SJCRH30 (cell line): ENCODE measurements at regions not wholly inside any gene's neighbourhood (a gene's known extent, or its start where the extent isn't known, plus 50 kb on each side); places are given as distances from the start of the nearest gene placed in this dataset.

ENCODE experiments used
- DNase-seq, 2 experiments: peaks; one replicate each; pipeline ENCODE4 v3.0.0-alpha.2; 2015 to 2020
- H3K27ac ChIP-seq: fragments of 250-450 bp; sonication (Bioruptor Pico); 2 replicates; pipeline ENCODE4 v1.5.1; 2020; ENCODE audit warnings: mild to moderate bottlenecking, moderate library complexity
- H3K27me3 ChIP-seq: fragments of 250-450 bp; sonication (Bioruptor Pico); 2 replicates; pipeline ENCODE4 v1.5.1; 2020; ENCODE audit warnings: mild to moderate bottlenecking, moderate library complexity
- H3K36me3 ChIP-seq: fragments of 250-450 bp; sonication (Bioruptor Pico); 2 replicates; pipeline ENCODE4 v1.5.1; 2020; ENCODE audit warnings: mild to moderate bottlenecking, moderate library complexity
- H3K4me1 ChIP-seq: fragments of 250-450 bp; sonication (Bioruptor Pico); 2 replicates; pipeline ENCODE4 v1.5.1; 2020; ENCODE audit warnings: mild to moderate bottlenecking, moderate library complexity
- H3K4me3 ChIP-seq: fragments of 250-450 bp; sonication (Bioruptor Pico); 2 replicates; pipeline ENCODE4 v1.5.1; 2020; ENCODE audit warnings: mild to moderate bottlenecking, moderate library complexity
- H3K9me3 ChIP-seq: fragments of 250-450 bp; sonication (Bioruptor Pico); replicated peaks from 2 replicates; pipeline ENCODE4 v1.5.1; 2020; ENCODE audit warnings: mild to moderate bottlenecking, moderate library complexity

- H3K27ac ChIP-seq = no peak overlapping the region
- no peak for DNase-seq
- H3K9me3 ChIP-seq = no peaks in the 10 kb centered on the region
- no peaks in the 10 kb centered on the region for H3K36me3 ChIP-seq
- H3K4me3 ChIP-seq = no peak overlapping the region
- H3K27me3 ChIP-seq = no peaks in the 10 kb centered on the region
- no peaks in the 10 kb centered on the region for H3K4me1 ChIP-seq
Observed at GRCh38 chr4:181948839-181949382, 294.3 kb upstream of the TENM3 start.

- DNase-seq = no peak
Observed at GRCh38 chr4:181949704-181950312, 293.4 kb upstream of the TENM3 start.

GRCh38 chr4:181950372-181951127 lies 292.7 kb upstream of the TENM3 start:
- Histone ChIP-seq H3K9me3 (no peaks in the 10 kb centered on the region), H3K4me3 (no peak overlapping the region), H3K27ac (no peak overlapping the region), H3K4me1 (no peaks in the 10 kb centered on the region), H3K36me3 (no peaks in the 10 kb centered on the region), H3K27me3 (no peaks in the 10 kb centered on the region)
- DNase-seq = no peak

More at GRCh38 chr4:181949704-181950312, 293.4 kb upstream of the TENM3 start:
- Histone ChIP-seq H3K4me3 (no peak overlapping the region), H3K36me3 (no peaks in the 10 kb centered on the region), H3K27ac (no peak overlapping the region), H3K27me3 (no peaks in the 10 kb centered on the region), H3K9me3 (no peaks in the 10 kb centered on the region), H3K4me1 (no peaks in the 10 kb centered on the region)

GRCh38 chr4:181951265-181951664 lies 291.9 kb upstream of the TENM3 start:
- no peak overlapping the region for H3K27ac ChIP-seq
- no peaks in the 10 kb centered on the region for H3K9me3 ChIP-seq
- H3K27me3 ChIP-seq = no peaks in the 10 kb centered on the region
- no peaks in the 10 kb centered on the region for H3K36me3 ChIP-seq
- DNase-seq = no peak
- H3K4me1 ChIP-seq = peaks cover under 1% of the 10 kb centered on the region; the same call in 1 of the 2 replicates
- H3K4me3 ChIP-seq = no peak overlapping the region

GRCh38 chr4:181952478-181952877 lies 290.7 kb upstream of the TENM3 start:
- H3K27ac ChIP-seq = no peak overlapping the region; the same call in 1 of the 2 replicates
- H3K27me3 ChIP-seq = no peaks in the 10 kb centered on the region
- no peak overlapping the region for H3K4me3 ChIP-seq
- DNase-seq = peak; percentile 10 to 17
- no peaks in the 10 kb centered on the region for H3K36me3 ChIP-seq
- H3K4me1 ChIP-seq = peaks cover 8% of the 10 kb centered on the region
- no peaks in the 10 kb centered on the region for H3K9me3 ChIP-seq

GRCh38 chr4:181956512-181956911 lies 286.7 kb upstream of the TENM3 start:
- no peaks in the 10 kb centered on the region for H3K27me3 ChIP-seq
- H3K27ac ChIP-seq = no peak overlapping the region
- no peaks in the 10 kb centered on the region for H3K36me3 ChIP-seq
- no peak overlapping the region for H3K4me3 ChIP-seq
- peaks cover 25% of the 10 kb centered on the region for H3K4me1 ChIP-seq
- no peak for DNase-seq
- no peaks in the 10 kb centered on the region for H3K9me3 ChIP-seq

- DNase-seq = peak; percentile 70 to 80
- Histone ChIP-seq H3K27me3 (no peaks in the 10 kb centered on the region), H3K4me1 (peaks cover 25% of the 10 kb centered on the region), H3K36me3 (no peaks in the 10 kb centered on the region), H3K27ac (peak overlapping the region; percentile 18; the same call in 1 of the 2 replicates), H3K4me3 (no peak overlapping the region), H3K9me3 (no peaks in the 10 kb centered on the region)
Observed at GRCh38 chr4:181957088-181957487, 286.1 kb upstream of the TENM3 start.

- Histone ChIP-seq H3K4me1 (peaks cover 25% of the 10 kb centered on the region), H3K4me3 (no peak overlapping the region), H3K36me3 (no peaks in the 10 kb centered on the region), H3K27me3 (no peaks in the 10 kb centered on the region), H3K27ac (no peak overlapping the region), H3K9me3 (no peaks in the 10 kb centered on the region)
- DNase-seq = no peak
Observed at GRCh38 chr4:181958446-181958845, 284.8 kb upstream of the TENM3 start.

- Histone ChIP-seq H3K27ac (no peak overlapping the region), H3K27me3 (no peaks in the 10 kb centered on the region)
- peak; percentile 15 to 36 for DNase-seq
Observed at GRCh38 chr4:181959121-181959520, 284.1 kb upstream of the TENM3 start.

GRCh38 chr4:181960384-181960783 lies 282.8 kb upstream of the TENM3 start:
- Histone ChIP-seq H3K4me3 (no peak overlapping the region), H3K36me3 (no peaks in the 10 kb centered on the region), H3K9me3 (no peaks in the 10 kb centered on the region), H3K27ac (no peak overlapping the region), H3K4me1 (peaks cover 25% of the 10 kb centered on the region), H3K27me3 (no peaks in the 10 kb centered on the region)
- DNase-seq = no peak

More at GRCh38 chr4:181959121-181959520, 284.1 kb upstream of the TENM3 start:
- Histone ChIP-seq H3K4me1 (peaks cover 25% of the 10 kb centered on the region), H3K36me3 (no peaks in the 10 kb centered on the region), H3K9me3 (no peaks in the 10 kb centered on the region), H3K4me3 (no peak overlapping the region)

GRCh38 chr4:181962321-181962720 lies 280.9 kb upstream of the TENM3 start:
- Histone ChIP-seq H3K9me3 (no peaks in the 10 kb centered on the region), H3K36me3 (no peaks in the 10 kb centered on the region), H3K4me3 (no peak overlapping the region), H3K27ac (no peak overlapping the region), H3K27me3 (no peaks in the 10 kb centered on the region), H3K4me1 (peaks cover 19% of the 10 kb centered on the region)
- DNase-seq = no peak

- H3K27me3 ChIP-seq = no peaks in the 10 kb centered on the region
- H3K27ac ChIP-seq = no peak overlapping the region
- H3K36me3 ChIP-seq = no peaks in the 10 kb centered on the region
- no peak overlapping the region for H3K4me3 ChIP-seq
- DNase-seq = no peak
- H3K4me1 ChIP-seq = no peaks in the 10 kb centered on the region
- no peaks in the 10 kb centered on the region for H3K9me3 ChIP-seq
Observed at GRCh38 chr4:181964731-181965130, 278.5 kb upstream of the TENM3 start.

GRCh38 chr4:181966104-181966551 lies 277.1 kb upstream of the TENM3 start:
- H3K9me3 ChIP-seq = no peaks in the 10 kb centered on the region
- no peaks in the 10 kb centered on the region for H3K4me1 ChIP-seq
- peak; percentile 8 to 37 for DNase-seq
- H3K36me3 ChIP-seq = no peaks in the 10 kb centered on the region
- H3K4me3 ChIP-seq = no peak overlapping the region
- no peak overlapping the region for H3K27ac ChIP-seq
- H3K27me3 ChIP-seq = no peaks in the 10 kb centered on the region

GRCh38 chr4:181967401-181967800 lies 275.8 kb upstream of the TENM3 start:
- Histone ChIP-seq H3K9me3 (no peaks in the 10 kb centered on the region), H3K27me3 (no peaks in the 10 kb centered on the region), H3K36me3 (no peaks in the 10 kb centered on the region), H3K27ac (no peak overlapping the region), H3K4me1 (no peaks in the 10 kb centered on the region), H3K4me3 (no peak overlapping the region)
- no peak for DNase-seq

GRCh38 chr4:181968371-181968770 lies 274.8 kb upstream of the TENM3 start:
- H3K27ac ChIP-seq = no peak overlapping the region

More at GRCh38 chr4:181968371-181968770, 274.8 kb upstream of the TENM3 start:
- no peaks in the 10 kb centered on the region for H3K36me3 ChIP-seq
- no peaks in the 10 kb centered on the region for H3K9me3 ChIP-seq
- no peaks in the 10 kb centered on the region for H3K27me3 ChIP-seq
- H3K4me1 ChIP-seq = no peaks in the 10 kb centered on the region
- no peak overlapping the region for H3K4me3 ChIP-seq
- no peak for DNase-seq
